HG02884 (cell line): ENCODE measurements at regions not wholly inside any gene's neighbourhood (a gene's known extent, or its start where the extent isn't known, plus 50 kb on each side); places are given as distances from the start of the nearest gene placed in this dataset.
"Not testable (repeated sequence)": the region's sequence is repeated elsewhere in the genome, so short reads cannot be mapped to it uniquely, and the experiment has no call there.

Experiments
- ATAC-seq: cut with Tn5 transposase; IDR thresholded peaks from one replicate; pipeline ENCODE4 v1.9.1; 2021; ENCODE audit warnings: mild to moderate bottlenecking, moderate library complexity; ENCODE audit not compliant: unreplicated experiment

DNA sequence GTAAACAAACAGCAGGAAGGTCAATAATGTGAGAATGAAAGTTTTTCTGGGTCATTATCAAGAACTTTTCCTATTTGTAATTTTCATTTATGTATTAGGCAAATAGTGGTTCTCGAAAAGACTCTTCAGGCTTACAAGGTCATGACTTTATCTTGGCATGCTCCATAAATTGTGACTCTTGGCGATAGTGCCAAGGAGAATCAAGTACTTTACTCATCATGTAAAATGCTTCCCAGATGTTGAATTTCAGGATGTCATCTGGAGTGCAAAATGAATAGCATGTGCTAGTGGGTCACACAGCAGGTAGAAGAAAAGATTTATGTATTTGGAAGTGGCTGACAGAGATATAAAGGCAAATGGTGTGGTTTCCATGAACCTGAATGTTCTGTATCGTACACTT is 1492.7 kb upstream of the PCDH20 start:
- ATAC-seq = no peak

DNA sequence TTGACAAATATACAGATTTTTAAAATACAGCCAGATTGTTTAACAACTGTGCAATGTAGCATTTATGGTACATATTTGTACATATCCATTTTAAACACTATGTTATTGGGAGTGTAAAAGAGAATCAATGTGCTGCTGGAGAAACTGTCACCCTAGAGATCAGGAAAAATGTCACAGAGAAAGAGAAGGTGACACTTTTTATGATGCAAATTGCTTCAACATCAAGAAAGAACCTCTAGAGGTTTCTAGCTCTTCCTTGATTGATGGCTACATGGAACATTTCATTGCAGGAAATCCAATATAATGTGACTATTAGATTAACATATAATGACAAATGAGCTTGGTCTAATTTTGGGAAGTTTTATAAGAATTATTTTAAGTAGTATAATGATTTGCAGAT is 1491.2 kb upstream of the PCDH20 start:
- ATAC-seq = no peak

DNA sequence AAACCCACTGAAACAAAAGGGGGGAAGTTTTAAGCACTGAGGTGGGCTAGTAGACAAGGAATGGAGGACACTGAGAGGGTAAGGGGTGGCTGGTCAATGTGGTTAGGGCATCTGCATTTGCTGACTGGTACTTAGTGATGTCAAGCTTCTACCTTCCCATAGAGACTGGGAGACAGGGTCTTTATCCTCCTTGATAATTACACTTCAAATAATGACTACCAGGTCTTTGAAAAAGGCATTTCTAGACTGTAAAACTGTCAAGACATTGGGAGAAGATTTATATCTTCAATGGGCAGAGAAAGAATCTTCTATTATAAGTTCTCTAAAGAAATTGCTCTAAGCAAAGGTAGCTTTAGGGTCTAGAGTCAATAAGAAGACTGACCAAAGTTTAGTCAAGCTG is 1490.8 kb upstream of the PCDH20 start:
- ATAC-seq = no peak

DNA sequence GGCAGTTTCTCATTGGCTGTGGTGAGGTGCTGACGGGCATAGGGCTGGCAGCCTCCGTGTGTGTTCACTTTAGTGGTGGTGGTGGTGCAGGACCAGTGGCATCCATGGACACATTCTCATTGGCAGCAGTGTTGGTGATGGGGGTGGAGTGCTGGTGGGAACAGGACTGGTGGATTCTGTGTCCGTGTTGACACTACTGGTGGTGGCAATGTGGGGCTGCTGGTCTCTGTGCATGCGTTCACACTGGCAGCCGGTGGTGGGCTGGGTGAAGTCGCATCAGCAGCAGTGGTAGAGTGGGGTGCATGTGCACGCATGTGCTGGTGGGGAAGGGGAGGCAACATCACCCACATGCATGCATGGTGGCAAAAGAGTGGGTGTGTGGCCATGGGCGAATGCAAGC is 1471.4 kb upstream of the PCDH20 start:
- no peak for ATAC-seq

DNA sequence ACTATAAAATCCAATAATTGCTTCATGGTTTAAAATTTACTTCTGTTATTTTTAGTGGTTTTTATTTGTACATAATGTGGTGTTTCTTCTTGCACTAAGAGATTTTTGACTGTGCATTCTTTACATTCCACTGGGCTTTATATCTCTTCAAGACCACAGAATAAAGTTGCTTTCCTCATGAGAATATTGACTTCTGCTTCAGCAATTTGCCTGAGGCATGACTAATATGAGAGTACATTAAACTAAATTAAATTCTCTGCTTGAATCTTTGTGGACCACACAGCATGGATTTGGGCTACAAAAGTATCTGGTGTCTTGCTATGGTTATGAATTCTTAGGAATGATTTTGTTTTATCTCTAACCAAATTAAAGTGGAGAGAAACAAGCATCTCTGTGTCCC is 1463.4 kb upstream of the PCDH20 start:
- ATAC-seq = no peak

DNA sequence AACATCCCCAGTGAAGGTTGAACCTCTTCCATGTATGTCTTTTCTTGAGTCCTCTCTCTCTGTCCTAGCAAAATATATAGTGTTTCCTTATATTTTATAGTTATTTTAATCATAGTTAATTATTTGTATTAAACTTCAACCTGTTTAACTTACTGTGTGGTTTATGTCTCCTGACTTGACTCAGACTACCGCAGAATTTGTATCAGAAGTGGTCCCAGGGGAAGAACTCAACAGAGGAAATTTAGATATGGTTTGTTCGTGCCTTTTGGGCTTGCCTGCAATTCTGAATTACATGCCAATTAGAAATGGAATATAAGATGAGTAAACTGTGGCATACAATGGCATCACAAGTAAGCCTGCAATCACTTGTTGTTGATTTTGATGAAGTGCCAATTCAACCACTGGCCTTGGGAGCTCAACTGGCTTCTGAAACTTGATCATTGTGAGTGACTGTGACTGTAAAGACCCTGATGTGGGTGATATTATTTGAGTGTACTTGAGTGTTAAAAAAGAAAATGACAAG is 1459.5 kb upstream of the PCDH20 start:
- ATAC-seq = no peak

DNA sequence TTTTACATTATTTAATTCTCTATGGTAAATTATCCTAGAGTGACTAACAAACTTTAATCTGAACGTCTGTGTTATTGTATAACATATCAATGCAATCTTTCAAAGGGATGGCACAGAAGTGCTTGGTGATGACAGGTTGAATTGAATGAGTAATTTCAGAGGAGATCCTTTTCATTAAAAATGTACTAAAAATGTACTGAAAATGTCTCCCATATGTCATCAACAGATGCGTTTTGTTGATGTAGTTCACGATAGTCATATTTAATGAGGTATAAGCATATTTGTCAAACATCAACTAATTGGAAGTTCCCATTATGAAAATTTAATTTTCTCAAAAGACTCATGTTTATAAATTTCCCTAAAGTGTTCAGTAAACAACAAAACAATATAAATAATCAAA is 1434.7 kb upstream of the PCDH20 start:
- ATAC-seq = no peak

DNA sequence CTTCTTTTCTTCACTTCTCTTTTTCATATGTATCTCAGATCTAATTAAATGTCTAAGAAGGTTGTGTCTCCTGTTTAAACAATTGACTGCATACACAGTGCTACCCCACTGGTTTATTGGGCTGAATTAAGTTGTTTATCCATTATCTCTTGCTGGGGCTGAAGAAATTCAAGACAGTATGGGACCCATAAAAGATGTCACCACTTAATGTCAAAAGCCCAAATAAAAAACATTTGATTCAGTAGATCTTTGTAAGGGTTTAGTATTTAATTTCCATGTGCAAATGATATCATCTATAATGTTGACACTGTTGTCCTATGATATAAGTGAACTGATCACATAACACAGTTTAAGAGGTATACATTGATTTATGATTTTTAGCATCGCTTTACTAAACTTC is 1431.9 kb upstream of the PCDH20 start:
- no peak for ATAC-seq

DNA sequence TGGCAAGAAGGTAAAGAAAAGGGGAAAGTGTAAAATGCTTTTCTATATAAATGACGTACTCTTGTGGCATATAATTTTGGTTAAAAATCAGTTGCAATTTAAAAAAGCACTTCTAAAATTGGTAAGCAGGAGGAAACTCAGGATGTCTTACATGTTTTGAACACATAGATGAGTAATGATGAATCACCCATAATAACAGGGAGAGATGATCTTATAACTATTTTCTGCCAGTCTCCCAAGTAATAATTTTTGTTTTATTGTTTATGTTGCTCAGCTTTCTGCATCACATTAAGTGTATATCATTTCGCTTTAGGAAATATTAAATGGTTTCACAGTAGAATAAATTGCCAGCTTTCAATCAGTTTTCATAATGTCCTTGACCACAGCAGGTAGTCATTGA is 1430.7 kb upstream of the PCDH20 start:
- ATAC-seq = no peak

DNA sequence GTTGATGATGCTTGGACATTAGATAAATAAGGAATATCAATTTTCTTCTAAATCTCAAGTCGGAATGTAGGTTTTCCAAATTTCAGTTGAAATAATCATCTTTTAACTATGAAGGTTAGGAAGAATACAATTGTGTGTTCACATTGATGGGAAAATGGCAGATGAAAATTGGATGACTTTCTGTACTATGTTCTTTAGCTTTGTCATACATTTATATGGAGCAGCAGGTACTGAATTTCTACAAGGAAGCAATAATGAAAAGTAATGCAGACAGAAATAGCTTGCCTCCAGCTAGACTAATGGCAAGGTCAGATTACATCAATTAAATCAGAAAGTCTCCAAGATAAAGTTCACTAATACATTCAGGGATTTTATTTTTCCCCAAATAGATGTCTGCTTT is 1423.7 kb upstream of the PCDH20 start:
- no peak for ATAC-seq

DNA sequence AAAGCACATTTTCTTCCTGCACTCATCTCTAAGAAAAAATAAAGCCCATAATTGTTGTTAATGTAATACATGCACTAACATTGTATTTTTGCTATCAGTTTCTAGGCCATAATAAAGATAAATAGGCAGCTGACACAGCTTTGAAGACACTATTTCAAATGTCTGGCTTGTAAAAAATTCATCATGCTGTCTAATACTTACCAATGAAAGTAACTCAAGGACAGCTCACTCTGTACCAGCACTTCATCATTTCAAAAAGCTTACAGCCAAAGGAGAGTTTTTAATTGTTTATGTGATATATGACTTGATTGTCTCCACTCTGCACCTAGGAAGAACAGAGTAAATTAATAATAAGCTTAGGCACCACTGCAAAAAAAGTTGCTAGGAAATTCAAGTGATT is 1423.3 kb upstream of the PCDH20 start:
- ATAC-seq = no peak

DNA sequence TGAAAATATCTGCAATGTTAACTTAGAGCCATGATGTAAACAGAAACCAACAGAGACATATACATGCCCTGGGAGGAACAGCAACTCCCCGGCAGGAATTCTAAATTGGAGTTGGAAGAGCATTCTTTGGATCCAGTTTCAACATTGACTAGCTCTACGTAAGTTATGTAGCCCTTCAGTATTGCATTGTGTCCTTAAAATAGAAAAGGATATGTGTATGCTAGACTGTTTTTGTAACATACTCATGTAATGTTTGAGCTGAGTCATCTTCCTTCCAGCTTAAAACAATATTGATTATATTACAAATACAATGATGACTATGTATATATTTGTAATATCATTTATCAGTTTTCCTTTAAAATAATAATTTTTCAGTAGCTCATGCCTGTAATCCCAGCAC is 1422.2 kb upstream of the PCDH20 start:
- no peak for ATAC-seq

DNA sequence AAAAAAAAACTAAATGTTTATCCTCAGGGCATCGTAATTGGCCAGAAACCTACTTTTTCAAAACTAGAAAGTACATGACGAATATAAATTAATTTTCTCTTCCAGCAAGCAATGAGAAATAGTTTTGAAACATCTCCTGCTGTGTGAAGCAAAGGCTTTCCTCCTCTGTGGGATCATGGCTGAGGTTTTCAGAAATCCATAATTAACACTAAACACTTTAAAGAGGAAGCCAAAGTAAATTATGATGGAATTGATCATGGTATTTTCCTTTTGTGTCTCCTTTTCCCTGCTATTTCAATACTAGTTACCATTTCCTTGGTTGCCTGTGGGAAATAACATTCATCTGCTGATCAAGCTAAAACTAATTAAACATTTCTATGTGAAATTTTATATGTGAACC is 1413.8 kb upstream of the PCDH20 start:
- no peak for ATAC-seq

DNA sequence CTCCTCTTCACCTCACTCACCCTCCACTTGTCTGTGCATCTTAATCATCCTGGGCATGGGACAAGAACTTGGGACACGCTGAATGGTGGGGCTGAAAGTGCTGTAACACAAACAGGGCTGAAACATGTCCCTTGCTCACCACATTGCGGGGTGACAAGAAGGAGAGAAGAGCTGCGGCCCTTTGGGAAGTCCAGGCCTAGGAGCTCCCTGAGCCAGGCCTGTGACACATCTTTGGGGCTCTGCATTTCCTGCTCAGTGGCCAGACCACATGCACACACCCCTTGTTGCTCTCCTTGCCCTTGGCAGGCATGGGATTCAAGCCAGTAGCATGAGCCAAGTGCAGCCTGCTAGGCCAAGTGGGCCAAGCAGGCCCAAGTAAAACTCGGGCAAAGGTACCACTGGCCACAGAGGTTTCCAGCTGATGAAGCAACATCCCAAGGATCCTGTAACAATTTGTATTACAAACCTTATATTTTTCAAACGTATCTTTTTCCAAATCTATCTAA is 1384.3 kb upstream of the PCDH20 start:
- no peak for ATAC-seq

DNA sequence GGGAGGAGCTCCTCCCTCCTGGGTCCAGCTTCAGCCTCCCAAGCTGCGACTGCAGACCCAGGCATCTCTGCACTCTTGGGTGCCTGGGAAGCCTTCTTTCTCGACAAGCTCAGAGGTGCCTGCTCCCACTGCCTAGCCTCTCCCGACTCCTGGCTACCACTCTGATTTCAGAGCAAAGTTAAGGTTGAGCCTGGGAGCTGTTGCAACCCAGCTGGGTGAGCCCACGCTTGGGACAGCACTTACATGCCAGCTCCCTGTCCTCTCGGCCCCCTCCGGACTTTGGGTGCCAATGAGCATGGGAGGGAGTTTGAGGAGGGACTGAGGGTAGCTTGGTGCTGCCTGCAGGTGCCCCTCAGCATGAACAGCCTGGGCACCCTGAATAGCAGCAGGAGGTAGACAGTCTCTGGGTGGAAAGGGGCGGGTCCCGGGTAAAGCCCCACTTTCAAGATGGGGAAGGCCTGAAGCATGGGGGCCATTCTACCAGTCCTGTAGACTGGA is 1383.4 kb upstream of the PCDH20 start:
- no peak for ATAC-seq

DNA sequence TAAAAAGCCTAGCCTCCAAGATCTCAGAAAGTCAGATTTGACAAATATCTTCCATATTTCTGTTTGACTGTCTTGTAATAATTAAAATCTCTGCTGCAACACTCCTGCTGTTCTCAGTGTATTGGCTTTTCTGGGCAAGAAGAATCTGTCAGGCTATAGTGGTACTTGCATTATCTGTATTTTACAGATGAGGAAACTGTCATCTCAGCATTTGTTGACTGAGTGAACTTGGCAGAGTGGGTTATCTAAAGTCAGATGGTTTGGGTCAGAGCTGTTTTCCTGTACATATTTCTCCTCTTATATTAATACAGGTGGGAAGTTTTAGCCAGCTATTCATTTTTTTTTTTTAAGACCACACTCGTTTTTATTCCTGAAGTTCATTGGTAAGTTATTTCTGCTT is 1378.2 kb upstream of the PCDH20 start:
- no peak for ATAC-seq

DNA sequence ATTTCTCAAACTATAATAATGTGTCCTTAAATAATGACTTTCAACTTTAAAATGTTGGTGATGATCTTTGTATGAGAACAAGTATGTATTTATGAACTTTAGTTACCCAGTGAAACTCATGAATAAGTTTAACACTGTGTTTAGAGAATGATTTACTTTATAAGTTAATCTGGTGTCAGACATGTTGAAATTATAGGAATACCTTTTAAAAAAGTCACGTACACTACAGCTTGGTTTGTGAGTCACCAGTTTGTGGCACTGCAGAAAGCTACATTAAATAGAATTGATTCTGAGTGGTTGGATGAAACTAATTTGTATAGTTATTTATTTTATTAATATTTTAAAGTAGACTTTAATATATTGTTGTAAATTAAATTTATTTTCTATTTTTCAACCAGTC is 1366.2 kb upstream of the PCDH20 start:
- no peak for ATAC-seq

DNA sequence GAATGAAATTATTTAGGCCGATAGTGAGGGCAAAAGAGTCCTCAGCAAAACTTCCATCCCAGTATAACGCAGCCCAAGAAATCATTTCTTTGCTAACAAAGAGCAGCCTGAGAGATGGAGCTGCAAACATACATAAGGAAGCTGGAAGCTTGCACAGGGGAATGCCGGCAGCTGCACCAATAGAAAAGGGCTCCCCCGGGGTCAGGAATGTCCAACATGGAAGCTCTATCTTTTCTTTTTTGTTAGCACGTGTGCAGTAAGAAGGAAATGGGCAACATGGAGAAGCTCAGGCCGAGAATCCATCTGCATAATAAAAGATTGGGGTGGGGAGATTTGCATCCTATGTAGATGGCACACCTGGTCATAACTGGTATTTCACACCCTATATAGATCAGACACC is 1363.5 kb upstream of the PCDH20 start:
- ATAC-seq = no peak

DNA sequence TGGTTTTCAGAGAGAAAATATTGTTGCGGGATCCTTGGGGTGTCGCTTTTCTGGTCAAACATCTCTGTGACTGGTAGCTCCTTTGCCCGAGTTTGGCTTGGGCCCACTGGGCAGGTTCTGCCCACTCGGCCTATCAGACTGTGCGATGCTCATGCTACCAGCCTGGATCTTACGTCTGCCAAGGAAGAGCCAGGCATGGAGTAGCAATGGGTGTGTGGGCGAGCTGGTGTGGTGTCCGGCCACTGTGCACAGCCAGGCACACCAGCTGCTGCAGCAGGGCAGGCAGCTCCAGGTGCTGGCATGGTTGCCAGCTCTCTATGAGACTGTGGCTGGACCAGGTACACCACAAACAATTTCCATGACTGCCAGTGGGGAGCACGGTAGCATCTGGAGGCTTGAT is 1351.8 kb upstream of the PCDH20 start:
- ATAC-seq = no peak

DNA sequence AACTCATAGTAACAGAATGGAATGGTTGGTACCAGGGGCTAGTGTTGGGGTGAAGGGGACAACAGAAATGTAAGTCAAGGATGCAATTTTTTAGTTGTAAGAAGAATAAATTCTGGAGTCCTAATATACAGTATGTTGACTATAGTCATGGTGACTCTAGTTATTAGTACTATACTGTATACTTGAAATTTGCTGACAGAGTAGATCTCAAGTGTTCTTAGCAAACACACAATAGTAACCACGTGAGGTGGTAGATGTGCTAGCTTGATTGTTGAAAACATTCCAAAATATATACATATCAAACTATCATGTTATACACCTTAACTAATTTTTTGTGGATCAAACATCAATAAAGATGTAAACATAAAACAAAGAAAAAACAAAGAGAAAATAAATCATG is 1345.1 kb upstream of the PCDH20 start:
- no peak for ATAC-seq

DNA sequence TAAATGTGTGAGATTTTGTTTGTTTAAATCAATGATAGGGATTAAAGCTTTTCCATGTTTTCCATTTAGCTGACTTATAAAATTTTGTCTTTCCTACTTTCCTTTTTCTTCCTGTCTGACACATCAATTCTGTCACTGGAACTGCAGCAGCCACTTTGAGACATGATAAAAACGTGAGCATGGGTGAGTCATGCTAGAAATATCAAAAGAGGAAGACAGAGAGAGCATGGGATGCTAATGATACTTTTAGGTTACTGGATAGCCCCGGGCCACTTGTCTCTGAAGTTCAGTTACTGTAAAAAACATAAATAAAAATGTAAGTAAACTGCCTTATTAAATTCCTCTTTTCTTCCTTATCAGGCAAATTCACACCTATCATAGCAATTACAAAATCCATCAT is 1332.0 kb upstream of the PCDH20 start:
- no peak for ATAC-seq

DNA sequence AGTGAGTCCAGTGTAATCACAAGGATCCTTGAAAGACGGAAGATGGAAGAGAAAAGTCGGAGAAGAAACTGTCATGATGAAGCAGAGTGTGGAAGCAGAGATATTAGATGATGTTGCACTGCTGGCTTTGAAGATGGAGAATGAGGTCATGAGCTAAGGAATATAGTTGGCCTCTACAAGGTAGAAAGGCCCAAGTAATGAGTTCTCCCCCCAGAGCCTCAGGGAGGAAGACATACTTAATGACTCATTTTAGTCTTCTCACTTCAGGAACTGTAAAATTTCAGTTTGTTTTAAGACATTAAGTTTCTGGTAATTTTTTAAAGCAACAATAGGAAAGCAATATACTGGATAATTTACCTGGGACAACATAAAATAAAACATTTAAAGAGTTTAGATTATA is 1331.5 kb upstream of the PCDH20 start:
- ATAC-seq = no peak

DNA sequence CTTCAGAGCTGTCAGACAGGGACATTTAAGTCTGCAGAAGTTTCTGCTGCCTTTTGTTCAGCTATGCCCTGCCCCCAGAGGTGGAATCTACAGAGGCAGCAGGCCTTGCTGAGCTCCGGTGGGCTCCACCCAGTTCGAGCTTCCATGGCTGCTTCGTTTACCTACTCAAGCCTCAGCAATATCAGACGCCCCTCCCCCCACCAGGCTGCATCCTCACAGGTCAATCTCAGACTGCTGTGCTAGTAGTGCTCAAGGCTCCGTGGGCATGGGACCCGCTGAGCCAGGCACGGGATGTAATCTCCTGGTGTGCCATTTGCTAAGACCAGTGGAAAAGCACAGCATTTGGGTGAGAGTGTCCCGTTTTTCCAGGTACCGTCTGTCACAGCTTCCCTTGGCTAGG is 1314.1 kb upstream of the PCDH20 start:
- ATAC-seq = not testable (repeated sequence)

DNA sequence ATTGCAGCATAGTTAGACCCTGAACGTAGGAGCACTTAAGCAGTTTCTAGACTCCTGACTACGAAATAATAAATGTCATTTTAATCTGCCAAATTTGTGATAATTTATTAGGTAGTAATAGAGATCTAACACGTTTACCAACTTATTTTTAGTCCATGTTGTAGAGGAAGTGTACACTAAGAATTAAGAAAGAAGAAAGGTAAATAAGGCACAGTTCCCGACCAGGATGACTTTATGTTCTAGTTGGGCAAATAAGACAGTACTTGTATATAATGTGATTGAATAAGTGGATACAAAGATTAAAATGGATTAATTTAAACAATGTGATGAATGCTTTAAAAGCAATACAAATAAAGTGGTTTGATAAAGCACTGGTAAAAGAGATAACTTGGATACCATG is 1306.2 kb upstream of the PCDH20 start:
- ATAC-seq = no peak
